Liver (tissue), 8 donors: ENCODE measurements at regions not wholly inside any gene's neighbourhood (a gene's known extent, or its start where the extent isn't known, plus 50 kb on each side); places are given as distances from the start of the nearest gene placed in this dataset.

Experiments used
- DNase-seq: peaks from one replicate; pipeline ENCODE4 v3.0.0-alpha.2; 2017; ENCODE audit warnings: low spot score
- H3K27ac ChIP-seq, 2 donors: one replicate each; pipeline ENCODE4 v1.7.0; 2013; ENCODE audit warnings: inconsistent platforms in 2 of 2, low read length in 2 of 2, control low read depth in 1 of 2, low read depth in 1 of 2, mild to moderate bottlenecking in 1 of 2
- H3K27me3 ChIP-seq, 4 donors: one replicate each; pipeline versions ENCODE4 v1.6.1 to v1.7.0; 2013; ENCODE audit warnings: low read length in 3 of 4, inconsistent platforms in 1 of 4, mild to moderate bottlenecking in 1 of 4, moderate library complexity in 1 of 4; ENCODE audit not compliant: control insufficient read depth in 4 of 4, insufficient read depth in 4 of 4
- H3K36me3 ChIP-seq, 4 donors: one replicate each; pipeline versions ENCODE4 v1.6.1 to v1.7.0; 2013; ENCODE audit warnings: low read length in 3 of 4, mild to moderate bottlenecking in 3 of 4, low read depth in 1 of 4, moderate library complexity in 1 of 4; ENCODE audit not compliant: control insufficient read depth in 4 of 4, insufficient read depth in 3 of 4
- H3K4me1 ChIP-seq, 4 donors: one replicate each; pipeline versions ENCODE4 v1.6.1 to v1.7.0; 2013; ENCODE audit warnings: low read length in 3 of 4, mild to moderate bottlenecking in 3 of 4, moderate library complexity in 1 of 4; ENCODE audit not compliant: control insufficient read depth in 4 of 4, insufficient read depth in 4 of 4
- H3K4me3 ChIP-seq, 3 donors: one replicate each; pipeline versions ENCODE4 v1.6.1 to v1.7.0; 2013; ENCODE audit warnings: low read length in 3 of 3, control low read depth in 1 of 3, low read depth in 1 of 3, mild to moderate bottlenecking in 1 of 3
- H3K9ac ChIP-seq, 2 donors: one replicate each; pipeline ENCODE4 v1.7.0; 2013; ENCODE audit warnings: low read length in 2 of 2, mild to moderate bottlenecking in 2 of 2, moderate library complexity in 2 of 2, control low read depth in 1 of 2, low read depth in 1 of 2
- H3K9me3 ChIP-seq, 4 donors: one replicate each; pipeline versions ENCODE4 v1.6.1 to v1.7.0; 2013; ENCODE audit warnings: low read length in 3 of 4; ENCODE audit not compliant: control insufficient read depth in 4 of 4
- CTCF ChIP-seq: fragments of 150-350 bp; IDR thresholded peaks from 2 replicates; pipeline ENCODE4 v1.5.1; 2017; ENCODE audit warnings: improper control_type of control experiment, low read depth, low read length; ENCODE audit not compliant: missing input control
- FOXA1 ChIP-seq: IDR thresholded peaks from 2 replicates; pipeline ENCODE4 v1.6.1; 2016; ENCODE audit warnings: antibody characterized with exemption
- FOXA2 ChIP-seq: IDR thresholded peaks from 2 replicates; pipeline ENCODE4 v1.6.1; 2016; ENCODE audit warnings: antibody characterized with exemption
- GABPA ChIP-seq, 2 donors: IDR thresholded peaks in 1 of 2; conservative IDR thresholded peaks in 1 of 2; 2 replicates each; pipeline ENCODE4 v1.6.1; 2016; ENCODE audit warnings: antibody characterized with exemption in 2 of 2, mild to moderate bottlenecking in 1 of 2, moderate library complexity in 1 of 2
- HNF4G ChIP-seq: IDR thresholded peaks from 2 replicates; pipeline ENCODE4 v1.6.1; 2016; ENCODE audit warnings: antibody characterized with exemption
- JUND ChIP-seq, 2 donors: IDR thresholded peaks; 2 replicates each; pipeline ENCODE4 v1.6.1; 2016; ENCODE audit warnings: antibody characterized with exemption in 2 of 2
- MAX ChIP-seq: IDR thresholded peaks from 2 replicates; pipeline ENCODE4 v1.6.1; 2016; ENCODE audit warnings: antibody characterized with exemption
- NR2F2 ChIP-seq: IDR thresholded peaks from 2 replicates; pipeline ENCODE4 v1.6.1; 2016; ENCODE audit warnings: antibody characterized with exemption
- RXRA ChIP-seq, 2 donors: IDR thresholded peaks; 2 replicates each; pipeline ENCODE4 v1.6.1; 2017 to 2018; ENCODE audit warnings: antibody characterized with exemption in 2 of 2, mild to moderate bottlenecking in 1 of 2
- SP1 ChIP-seq: IDR thresholded peaks from 2 replicates; pipeline ENCODE4 v1.6.1; 2018; ENCODE audit warnings: antibody characterized with exemption, mild to moderate bottlenecking
- YY1 ChIP-seq: IDR thresholded peaks from 2 replicates; pipeline ENCODE4 v1.6.1; 2016; ENCODE audit warnings: antibody characterized with exemption, mild to moderate bottlenecking
- WGBS: extraction: QIAGEN DNeasy Blood & Tissue Kit; methylation state at CpG from one replicate; pipeline ENCODE4 v1.1.7; 2013; 5-methylcytosine and 5-hydroxymethylcytosine counted together
- TF ChIP-seq, protein P1 (sequence below): IDR thresholded peaks from 2 replicates; pipeline ENCODE4 v1.6.1; 2016; ENCODE audit warnings: antibody characterized with exemption
- donor health status: healthy.
- donor health status: healthy.
- donor health status: healthy.
- donor health status: healthy.
- donor health status: healthy.

GRCh38 chr21:16377120-16377658 lies 647.4 kb downstream of the USP25 start:
- Histone ChIP-seq H3K36me3 (no peaks in the 10 kb centered on the region), H3K4me1 (peaks cover 0 to 3% (median 0%) of the 10 kb centered on the region in 4 donors), H3K27ac (no peak overlapping the region), H3K4me3 (no peak overlapping the region), H3K9me3 (no peaks in the 10 kb centered on the region), H3K27me3 (no peaks in the 10 kb centered on the region), H3K9ac (no peak overlapping the region)
- DNase-seq, result no peak
- 88% methylated on average over 6 of the region's 6 CpGs for WGBS
- no peak for TF ChIP-seq FOXA2
- no peak for TF ChIP-seq CTCF
- TF ChIP-seq GABPA (IDR thresholded peaks at IDR 0.05 in 1 of 2, conservative IDR thresholded peaks at IDR 0.05 in 1 of 2), result no peak

DNA sequence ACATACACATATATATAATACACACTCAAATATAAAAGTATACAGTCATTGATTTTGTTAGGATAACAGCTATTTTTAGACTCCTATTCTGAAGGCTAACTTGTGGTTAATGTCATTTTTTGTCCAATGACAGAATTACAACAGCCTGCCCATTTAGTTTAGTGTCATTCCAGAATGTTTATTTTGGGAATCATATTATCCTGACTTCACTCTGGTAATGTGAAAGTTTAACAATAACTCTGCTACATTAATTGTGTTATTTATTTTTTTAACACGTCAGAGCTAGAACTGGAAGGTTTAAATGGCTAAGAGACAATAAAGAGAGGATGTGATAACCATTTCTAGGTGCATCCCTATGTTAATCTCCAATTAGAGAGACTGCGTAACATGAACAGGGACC lies 648.1 kb downstream of the USP25 start:
- no peaks in the 10 kb centered on the region for H3K9me3 ChIP-seq
- H3K9ac ChIP-seq, result no peak overlapping the region
- peaks cover 0 to 3% (median 0%) of the 10 kb centered on the region in 4 donors for H3K4me1 ChIP-seq
- no peak overlapping the region for H3K27ac ChIP-seq
- H3K36me3 ChIP-seq, result no peaks in the 10 kb centered on the region
- H3K4me3 ChIP-seq, result no peak overlapping the region
- H3K27me3 ChIP-seq, result no peaks in the 10 kb centered on the region
- 90% methylated on average over 2 of the region's 2 CpGs for WGBS
- TF ChIP-seq RXRA (IDR thresholded peaks at IDR 0.05) (no peak), FOXA1 (no peak), HNF4G (no peak), GABPA (IDR thresholded peaks at IDR 0.05 in 1 of 2, conservative IDR thresholded peaks at IDR 0.05 in 1 of 2) (no peak), JUND (IDR thresholded peaks at IDR 0.05) (no peak)
- TF ChIP-seq, protein P1, sequence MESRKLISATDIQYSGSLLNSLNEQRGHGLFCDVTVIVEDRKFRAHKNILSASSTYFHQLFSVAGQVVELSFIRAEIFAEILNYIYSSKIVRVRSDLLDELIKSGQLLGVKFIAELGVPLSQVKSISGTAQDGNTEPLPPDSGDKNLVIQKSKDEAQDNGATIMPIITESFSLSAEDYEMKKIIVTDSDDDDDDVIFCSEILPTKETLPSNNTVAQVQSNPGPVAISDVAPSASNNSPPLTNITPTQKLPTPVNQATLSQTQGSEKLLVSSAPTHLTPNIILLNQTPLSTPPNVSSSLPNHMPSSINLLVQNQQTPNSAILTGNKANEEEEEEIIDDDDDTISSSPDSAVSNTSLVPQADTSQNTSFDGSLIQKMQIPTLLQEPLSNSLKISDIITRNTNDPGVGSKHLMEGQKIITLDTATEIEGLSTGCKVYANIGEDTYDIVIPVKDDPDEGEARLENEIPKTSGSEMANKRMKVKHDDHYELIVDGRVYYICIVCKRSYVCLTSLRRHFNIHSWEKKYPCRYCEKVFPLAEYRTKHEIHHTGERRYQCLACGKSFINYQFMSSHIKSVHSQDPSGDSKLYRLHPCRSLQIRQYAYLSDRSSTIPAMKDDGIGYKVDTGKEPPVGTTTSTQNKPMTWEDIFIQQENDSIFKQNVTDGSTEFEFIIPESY, result no peak
- no peak for DNase-seq

- Histone ChIP-seq H3K4me1 (peaks cover 0 to 3% (median 0%) of the 10 kb centered on the region in 4 donors), H3K4me3 (no peak overlapping the region), H3K36me3 (no peaks in the 10 kb centered on the region), H3K27ac (no peak overlapping the region), H3K9me3 (no peaks in the 10 kb centered on the region), H3K9ac (no peak overlapping the region), H3K27me3 (no peaks in the 10 kb centered on the region)
- 66% methylated on average over 3 of the region's 3 CpGs for WGBS
- DNase-seq, result no peak
- TF ChIP-seq NR2F2 (no peak), YY1 (no peak), SP1 (no peak), MAX (no peak)
These were observed 648.7 kb downstream of the USP25 start for GRCh38 chr21:16378525-16378924.
